ENCODE measurements at regions not wholly inside any gene's neighbourhood (a gene's known extent, or its start where the extent isn't known, plus 50 kb on each side); places are given as distances from the start of the nearest gene placed in this dataset.
"Not testable (repeated sequence)": the region's sequence is repeated elsewhere in the genome, so short reads cannot be mapped to it uniquely, and the experiment has no call there.

DNA sequence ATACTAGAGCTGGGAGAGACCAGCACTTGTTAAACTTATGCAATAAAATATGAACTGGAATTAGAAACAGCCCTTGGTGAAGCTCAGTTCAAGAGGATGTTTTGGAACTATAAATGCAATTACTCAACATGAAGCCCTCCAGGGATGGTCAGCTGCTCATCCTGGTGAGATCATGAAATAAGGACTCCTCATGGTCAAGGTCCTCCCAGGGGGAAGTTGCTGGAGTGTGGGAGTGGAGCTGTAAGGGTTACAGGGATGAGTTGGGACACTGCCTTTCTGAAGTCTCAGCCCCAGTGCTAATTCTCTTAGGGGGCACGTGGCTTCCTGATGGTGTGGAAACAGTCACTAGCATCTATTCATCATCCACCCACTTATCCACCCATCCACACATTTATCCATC, 301.7 kb upstream of the SFSWAP start:
- DNase-seq (no peak), ATAC-seq (no peak)
- H3K9me3 ChIP-seq: no peaks in the 10 kb centered on the region
- no peak overlapping the region for H3K4me3 ChIP-seq
- intact Hi-C loops (cut with DNase I): no loop called here
- WGBS, 2 donors: 50 to 55% methylated on average over 1 of the region's 1 CpG
- H3K27me3 ChIP-seq: no peaks in the 10 kb centered on the region
- H3K4me1 ChIP-seq: no peaks in the 10 kb centered on the region
- TF ChIP-seq, protein P1, sequence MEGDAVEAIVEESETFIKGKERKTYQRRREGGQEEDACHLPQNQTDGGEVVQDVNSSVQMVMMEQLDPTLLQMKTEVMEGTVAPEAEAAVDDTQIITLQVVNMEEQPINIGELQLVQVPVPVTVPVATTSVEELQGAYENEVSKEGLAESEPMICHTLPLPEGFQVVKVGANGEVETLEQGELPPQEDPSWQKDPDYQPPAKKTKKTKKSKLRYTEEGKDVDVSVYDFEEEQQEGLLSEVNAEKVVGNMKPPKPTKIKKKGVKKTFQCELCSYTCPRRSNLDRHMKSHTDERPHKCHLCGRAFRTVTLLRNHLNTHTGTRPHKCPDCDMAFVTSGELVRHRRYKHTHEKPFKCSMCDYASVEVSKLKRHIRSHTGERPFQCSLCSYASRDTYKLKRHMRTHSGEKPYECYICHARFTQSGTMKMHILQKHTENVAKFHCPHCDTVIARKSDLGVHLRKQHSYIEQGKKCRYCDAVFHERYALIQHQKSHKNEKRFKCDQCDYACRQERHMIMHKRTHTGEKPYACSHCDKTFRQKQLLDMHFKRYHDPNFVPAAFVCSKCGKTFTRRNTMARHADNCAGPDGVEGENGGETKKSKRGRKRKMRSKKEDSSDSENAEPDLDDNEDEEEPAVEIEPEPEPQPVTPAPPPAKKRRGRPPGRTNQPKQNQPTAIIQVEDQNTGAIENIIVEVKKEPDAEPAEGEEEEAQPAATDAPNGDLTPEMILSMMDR (IDR thresholded peaks at IDR 0.05): no peak
- no peak for TF ChIP-seq POLR2A (IDR thresholded peaks at IDR 0.05)
- H3K36me3 ChIP-seq (replicated peaks in 1 of 2; ENCODE audit: insufficient read depth in 1 of 2, low read depth in 2 of 2): no peaks in the 10 kb centered on the region
- no peak overlapping the region for H3K27ac ChIP-seq

DNA sequence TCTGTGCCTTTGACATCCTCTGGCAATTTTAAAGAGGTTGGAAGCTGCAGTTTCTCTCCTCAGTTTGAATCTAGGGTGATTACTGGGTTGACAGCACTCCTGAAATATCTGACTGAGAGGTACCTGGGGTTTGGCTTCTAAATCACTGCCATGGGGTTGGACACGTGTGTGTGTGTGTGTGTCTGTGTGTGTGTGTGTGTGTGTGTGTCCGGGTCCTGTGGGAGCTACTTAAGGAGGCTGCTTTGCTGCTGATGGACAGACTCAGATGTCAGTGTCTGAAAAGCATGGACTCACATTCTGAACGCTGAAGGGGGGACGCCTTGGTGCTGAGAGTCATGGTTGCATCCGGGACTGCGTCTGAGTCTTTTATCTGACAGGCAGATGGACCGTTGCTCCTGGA, 299.1 kb upstream of the SFSWAP start:
- H3K9me3 ChIP-seq; DNase-seq; H3K27me3 ChIP-seq; ATAC-seq; intact Hi-C loops (cut with DNase I); H3K36me3 ChIP-seq (replicated peaks in 1 of 2; ENCODE audit: insufficient read depth in 1 of 2, low read depth in 2 of 2); H3K4me3 ChIP-seq; H3K4me1 ChIP-seq; H3K27ac ChIP-seq: not testable (repeated sequence)
- 40 to 53% methylated on average over 2 to 3 of the region's 7 CpGs for WGBS, 2 donors

DNA sequence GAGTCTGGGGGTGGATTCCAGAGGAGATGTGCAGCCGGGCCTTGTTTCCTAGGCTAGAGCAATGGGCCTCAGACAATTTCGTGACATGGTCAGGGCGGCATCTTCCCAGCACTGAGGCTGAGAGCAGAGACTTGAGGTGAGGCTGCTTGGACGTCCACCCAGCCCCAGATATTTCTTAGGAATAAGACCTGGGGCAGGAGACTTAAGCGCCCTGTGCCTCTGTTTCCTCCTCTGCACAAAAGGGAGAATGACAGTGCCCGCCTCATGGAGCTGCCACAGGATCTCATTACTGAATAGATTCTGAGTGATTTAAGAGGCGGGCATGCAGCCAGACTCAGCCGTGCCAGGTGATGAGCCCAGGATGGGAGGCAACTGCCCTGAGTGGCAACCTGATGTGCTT, 297.9 kb upstream of the SFSWAP start:
- WGBS, 2 donors: 58 to 66% methylated on average over 6 to 8 of the region's 8 CpGs
- Histone ChIP-seq H3K4me3 (no peak overlapping the region), H3K9me3 (no peaks in the 10 kb centered on the region), H3K36me3 (replicated peaks in 1 of 2; ENCODE audit: insufficient read depth in 1 of 2, low read depth in 2 of 2) (no peaks in the 10 kb centered on the region), H3K27ac (no peak overlapping the region), H3K27me3 (no peaks in the 10 kb centered on the region), H3K4me1 (no peaks in the 10 kb centered on the region)
- DNase-seq (no peak), ATAC-seq (no peak)
- TF ChIP-seq, protein P1 (IDR thresholded peaks at IDR 0.05): no peak
- TF ChIP-seq POLR2A (IDR thresholded peaks at IDR 0.05): no peak
- intact Hi-C loops (cut with DNase I): no loop called here

DNA sequence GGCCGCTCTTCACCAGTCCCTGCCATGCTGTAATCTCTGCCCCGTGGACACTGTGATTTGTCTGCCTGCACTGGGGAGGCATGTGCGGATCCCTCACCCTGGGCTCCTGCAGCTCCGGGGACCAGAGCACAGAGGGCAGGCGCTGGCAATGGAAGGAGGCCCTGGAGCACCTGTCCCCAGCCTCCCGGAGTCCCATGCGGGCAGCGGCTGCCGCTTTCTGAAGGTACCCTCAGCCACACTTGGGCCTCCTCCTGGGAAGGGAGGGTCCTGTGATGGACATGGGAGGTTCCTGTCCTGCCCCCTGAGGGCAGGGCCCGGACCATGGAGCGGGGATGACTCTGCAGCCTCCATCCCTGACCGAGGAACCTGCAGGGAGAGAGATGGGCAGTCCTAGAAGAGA, 297.4 kb upstream of the SFSWAP start:
- TF ChIP-seq, protein P1 (IDR thresholded peaks at IDR 0.05): no peak
- TF ChIP-seq POLR2A (IDR thresholded peaks at IDR 0.05): no peak
- H3K36me3 ChIP-seq (replicated peaks in 1 of 2; ENCODE audit: insufficient read depth in 1 of 2, low read depth in 2 of 2): no peaks in the 10 kb centered on the region
- DNase-seq: no peak
- H3K4me3 ChIP-seq: no peak overlapping the region
- H3K9me3 ChIP-seq: no peaks in the 10 kb centered on the region
- intact Hi-C loops (cut with DNase I): no loop called here
- WGBS, 2 donors: 72% methylated on average over 10 of the region's 12 CpGs; no CpG with 5 or more reads in 1 of the 2 donors
- no peaks in the 10 kb centered on the region for H3K27me3 ChIP-seq
- no peaks in the 10 kb centered on the region for H3K4me1 ChIP-seq
- H3K27ac ChIP-seq: no peak overlapping the region
- ATAC-seq: no peak

DNA sequence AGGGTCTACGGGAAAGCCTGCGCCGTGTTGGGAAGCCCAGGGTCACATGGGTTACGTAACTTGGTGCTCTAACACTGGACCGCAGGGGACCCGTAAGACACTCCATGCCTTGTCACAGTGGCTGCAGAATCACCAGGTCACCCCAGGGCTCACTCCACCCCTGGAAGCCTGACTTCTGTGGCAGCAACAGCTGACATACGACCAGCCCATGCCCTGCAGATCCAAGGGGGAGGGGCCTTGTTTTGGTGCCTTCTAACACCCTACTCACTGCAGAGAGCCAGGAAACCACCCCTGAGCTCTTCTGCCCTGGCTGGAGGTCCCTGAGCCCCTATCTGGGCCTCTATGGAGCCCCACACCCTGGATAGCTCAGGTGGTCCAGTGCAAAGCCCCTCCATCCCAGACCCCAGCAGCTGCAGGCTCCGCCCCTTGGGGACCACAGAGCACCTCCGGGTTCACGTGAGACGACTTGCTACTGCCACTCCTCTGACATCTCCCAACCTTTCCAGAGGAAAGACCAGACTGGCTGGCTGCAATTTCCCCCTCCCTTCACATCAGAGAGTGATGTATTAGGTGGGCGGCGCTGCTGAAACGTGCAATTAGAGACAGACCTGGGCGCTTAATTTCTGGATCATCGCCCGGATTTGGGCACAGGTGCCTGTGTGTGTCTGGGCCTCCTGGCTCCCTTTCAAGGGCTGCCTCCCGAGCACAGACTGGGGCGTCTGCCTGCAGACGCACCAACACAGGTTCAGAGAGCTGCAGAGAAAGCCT, 296.6 kb upstream of the SFSWAP start:
- ATAC-seq: peak; percentile 42
- H3K4me1 ChIP-seq; H3K27ac ChIP-seq; H3K9me3 ChIP-seq; H3K4me3 ChIP-seq; H3K27me3 ChIP-seq; H3K36me3 ChIP-seq (replicated peaks in 1 of 2; ENCODE audit: insufficient read depth in 1 of 2, low read depth in 2 of 2); DNase-seq; intact Hi-C loops (cut with DNase I): not testable (repeated sequence)
- WGBS, 2 donors: 11% methylated on average over 3 of the region's 20 CpGs; no CpG with 5 or more reads in 1 of the 2 donors

DNA sequence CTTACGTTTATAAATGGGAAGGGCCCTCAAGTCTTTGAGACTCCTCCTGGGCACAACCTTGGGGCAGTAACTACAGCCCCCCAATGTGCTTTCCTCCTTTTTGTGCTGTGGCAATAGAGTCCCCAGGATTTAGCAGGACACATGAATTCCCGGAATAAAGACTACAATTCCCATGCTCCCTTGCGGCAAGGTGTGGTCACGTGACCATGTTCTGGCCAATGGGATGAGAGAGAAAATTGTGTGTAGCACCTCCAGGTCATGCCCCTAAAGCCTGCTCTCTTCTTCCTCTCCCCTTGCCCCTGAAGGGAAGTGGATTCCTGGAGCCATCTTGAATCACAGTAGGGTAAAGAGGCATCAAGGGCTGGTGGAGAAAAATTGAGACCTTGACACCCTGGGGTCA, 295.1 kb upstream of the SFSWAP start:
- Histone ChIP-seq H3K36me3 (replicated peaks in 1 of 2; ENCODE audit: insufficient read depth in 1 of 2, low read depth in 2 of 2) (no peaks in the 10 kb centered on the region), H3K4me1 (no peaks in the 10 kb centered on the region), H3K27ac (no peak overlapping the region), H3K27me3 (no peaks in the 10 kb centered on the region), H3K9me3 (no peaks in the 10 kb centered on the region), H3K4me3 (no peak overlapping the region)
- TF ChIP-seq, protein P1 (IDR thresholded peaks at IDR 0.05): no peak
- TF ChIP-seq POLR2A (IDR thresholded peaks at IDR 0.05): no peak
- 52 to 59% methylated on average over 4 of the region's 4 CpGs for WGBS, 2 donors
- intact Hi-C loops (cut with DNase I): no loop called here
- DNase-seq (no peak), ATAC-seq (no peak)
